HepG2 (cell line): ENCODE measurements at regions not wholly inside any gene's neighbourhood (a gene's known extent, or its start where the extent isn't known, plus 50 kb on each side); places are given as distances from the start of the nearest gene placed in this dataset.
A peak's percentile ranks its signal among the peaks of the same experiment; 100 is the strongest.

Experiments used
- AHR ChIP-seq: IDR thresholded peaks from 2 replicates; pipeline ENCODE4 v1.6.1; 2018; ENCODE audit warnings: missing genetic modification reagents, missing compliant biosample characterization
- AKAP8 ChIP-seq: sonication (generic); formaldehyde crosslinking; IDR thresholded peaks from 2 replicates; pipeline ENCODE4 v1.5.1; 2020; ENCODE audit warnings: mild to moderate bottlenecking, missing genetic modification reagents
- FOXK1 ChIP-seq: sonication (generic); formaldehyde crosslinking; IDR thresholded peaks from 2 replicates; pipeline ENCODE4 v1.4.0; 2020; ENCODE audit warnings: low read depth, missing genetic modification reagents, borderline replicate concordance
- GATAD2A ChIP-seq: IDR thresholded peaks from 2 replicates; pipeline ENCODE4 v1.6.1; 2016
- HNRNPL ChIP-seq: fragments of 200-400 bp; formaldehyde crosslinking; IDR thresholded peaks from 2 replicates; pipeline ENCODE4 v1.6.1; 2017; ENCODE audit warnings: mild to moderate bottlenecking, low read depth, low read length
- KDM5B ChIP-seq: sonication (generic); formaldehyde crosslinking; IDR thresholded peaks from 2 replicates; pipeline ENCODE4 v1.4.0; 2020; ENCODE audit warnings: missing genetic modification reagents, mild to moderate bottlenecking, borderline replicate concordance
- MLLT10 ChIP-seq: sonication (generic); formaldehyde crosslinking; IDR thresholded peaks from 2 replicates; pipeline ENCODE4 v1.4.0; 2020; ENCODE audit warnings: missing genetic modification reagents
- SUZ12 ChIP-seq: fragments of 150-350 bp; IDR thresholded peaks from 2 replicates; pipeline ENCODE4 v1.6.1; 2014; ENCODE audit warnings: low read depth, low read length
- TCF12 ChIP-seq, 2 experiments: fragments of 450-650 bp in 1 of 2; sonication (generic) in 1 of 2; formaldehyde crosslinking in 1 of 2; IDR thresholded peaks; 2 replicates each; pipeline versions ENCODE4 v1.6.1 to v1.8.0; 2017 to 2022; ENCODE audit warnings: antibody characterized with exemption in 1 of 2, mild to moderate bottlenecking in 1 of 2, missing genetic modification reagents in 1 of 2, moderate library complexity in 1 of 2
- ZNF598 ChIP-seq: sonication (generic); formaldehyde crosslinking; IDR thresholded peaks from 2 replicates; pipeline ENCODE4 v1.5.1; 2020; ENCODE audit warnings: mild to moderate bottlenecking, missing genetic modification reagents, borderline replicate concordance
- ZNF615 ChIP-seq: sonication (generic); formaldehyde crosslinking; IDR thresholded peaks from 2 replicates; pipeline ENCODE4 v1.5.0; 2020; ENCODE audit warnings: mild to moderate bottlenecking, missing genetic modification reagents, borderline replicate concordance
- TF ChIP-seq, protein P1 (sequence below): sonication (generic); formaldehyde crosslinking; IDR thresholded peaks from 2 replicates; pipeline ENCODE4 v1.5.0; 2020; ENCODE audit warnings: missing genetic modification reagents
- TF ChIP-seq, protein P2 (sequence below): sonication (generic); formaldehyde crosslinking; IDR thresholded peaks from 2 replicates; pipeline ENCODE4 v1.4.0; 2020; ENCODE audit warnings: missing genetic modification reagents
- TF ChIP-seq, protein P3 (sequence below): sonication (generic); formaldehyde crosslinking; IDR thresholded peaks from 2 replicates; pipeline ENCODE4 v1.8.0; 2022; ENCODE audit warnings: mild to moderate bottlenecking, missing genetic modification reagents; ENCODE audit not compliant: insufficient replicate concordance
- TF ChIP-seq, protein P4 (sequence below): sonication (generic); formaldehyde crosslinking; IDR thresholded peaks from 2 replicates; pipeline ENCODE4; 2020; ENCODE audit warnings: missing genetic modification reagents, mild to moderate bottlenecking, borderline replicate concordance
- TF ChIP-seq, protein P5 (sequence below): sonication (generic); formaldehyde crosslinking; IDR thresholded peaks from 2 replicates; pipeline ENCODE4 v1.8.0; 2022; ENCODE audit warnings: mild to moderate bottlenecking, missing genetic modification reagents, borderline replicate concordance

DNA sequence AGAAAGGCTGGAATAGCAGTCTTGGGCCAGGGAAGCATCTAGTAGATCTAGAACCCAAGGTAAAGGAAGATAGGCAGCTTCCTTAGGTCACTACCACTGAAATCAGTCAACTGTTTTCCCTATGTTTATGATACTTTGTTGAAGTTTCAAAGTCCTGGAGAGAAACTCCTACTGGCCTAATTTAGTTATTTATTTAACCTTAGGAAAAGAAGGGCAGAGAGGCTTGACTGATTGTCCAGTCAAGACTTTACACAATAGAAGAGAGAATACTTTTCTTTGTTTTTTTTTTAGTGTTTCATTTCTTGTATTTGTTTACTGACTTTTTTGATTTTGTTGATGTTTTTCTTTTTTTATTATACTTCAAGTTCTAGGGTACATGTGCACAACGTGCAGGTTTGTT, 138.9 kb upstream of the PHYHIPL start (continued):
- TF ChIP-seq HNRNPL = no peak
- TF ChIP-seq, protein P1, sequence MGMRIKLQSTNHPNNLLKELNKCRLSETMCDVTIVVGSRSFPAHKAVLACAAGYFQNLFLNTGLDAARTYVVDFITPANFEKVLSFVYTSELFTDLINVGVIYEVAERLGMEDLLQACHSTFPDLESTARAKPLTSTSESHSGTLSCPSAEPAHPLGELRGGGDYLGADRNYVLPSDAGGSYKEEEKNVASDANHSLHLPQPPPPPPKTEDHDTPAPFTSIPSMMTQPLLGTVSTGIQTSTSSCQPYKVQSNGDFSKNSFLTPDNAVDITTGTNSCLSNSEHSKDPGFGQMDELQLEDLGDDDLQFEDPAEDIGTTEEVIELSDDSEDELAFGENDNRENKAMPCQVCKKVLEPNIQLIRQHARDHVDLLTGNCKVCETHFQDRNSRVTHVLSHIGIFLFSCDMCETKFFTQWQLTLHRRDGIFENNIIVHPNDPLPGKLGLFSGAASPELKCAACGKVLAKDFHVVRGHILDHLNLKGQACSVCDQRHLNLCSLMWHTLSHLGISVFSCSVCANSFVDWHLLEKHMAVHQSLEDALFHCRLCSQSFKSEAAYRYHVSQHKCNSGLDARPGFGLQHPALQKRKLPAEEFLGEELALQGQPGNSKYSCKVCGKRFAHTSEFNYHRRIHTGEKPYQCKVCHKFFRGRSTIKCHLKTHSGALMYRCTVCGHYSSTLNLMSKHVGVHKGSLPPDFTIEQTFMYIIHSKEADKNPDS = no peak
- TF ChIP-seq, protein P2, sequence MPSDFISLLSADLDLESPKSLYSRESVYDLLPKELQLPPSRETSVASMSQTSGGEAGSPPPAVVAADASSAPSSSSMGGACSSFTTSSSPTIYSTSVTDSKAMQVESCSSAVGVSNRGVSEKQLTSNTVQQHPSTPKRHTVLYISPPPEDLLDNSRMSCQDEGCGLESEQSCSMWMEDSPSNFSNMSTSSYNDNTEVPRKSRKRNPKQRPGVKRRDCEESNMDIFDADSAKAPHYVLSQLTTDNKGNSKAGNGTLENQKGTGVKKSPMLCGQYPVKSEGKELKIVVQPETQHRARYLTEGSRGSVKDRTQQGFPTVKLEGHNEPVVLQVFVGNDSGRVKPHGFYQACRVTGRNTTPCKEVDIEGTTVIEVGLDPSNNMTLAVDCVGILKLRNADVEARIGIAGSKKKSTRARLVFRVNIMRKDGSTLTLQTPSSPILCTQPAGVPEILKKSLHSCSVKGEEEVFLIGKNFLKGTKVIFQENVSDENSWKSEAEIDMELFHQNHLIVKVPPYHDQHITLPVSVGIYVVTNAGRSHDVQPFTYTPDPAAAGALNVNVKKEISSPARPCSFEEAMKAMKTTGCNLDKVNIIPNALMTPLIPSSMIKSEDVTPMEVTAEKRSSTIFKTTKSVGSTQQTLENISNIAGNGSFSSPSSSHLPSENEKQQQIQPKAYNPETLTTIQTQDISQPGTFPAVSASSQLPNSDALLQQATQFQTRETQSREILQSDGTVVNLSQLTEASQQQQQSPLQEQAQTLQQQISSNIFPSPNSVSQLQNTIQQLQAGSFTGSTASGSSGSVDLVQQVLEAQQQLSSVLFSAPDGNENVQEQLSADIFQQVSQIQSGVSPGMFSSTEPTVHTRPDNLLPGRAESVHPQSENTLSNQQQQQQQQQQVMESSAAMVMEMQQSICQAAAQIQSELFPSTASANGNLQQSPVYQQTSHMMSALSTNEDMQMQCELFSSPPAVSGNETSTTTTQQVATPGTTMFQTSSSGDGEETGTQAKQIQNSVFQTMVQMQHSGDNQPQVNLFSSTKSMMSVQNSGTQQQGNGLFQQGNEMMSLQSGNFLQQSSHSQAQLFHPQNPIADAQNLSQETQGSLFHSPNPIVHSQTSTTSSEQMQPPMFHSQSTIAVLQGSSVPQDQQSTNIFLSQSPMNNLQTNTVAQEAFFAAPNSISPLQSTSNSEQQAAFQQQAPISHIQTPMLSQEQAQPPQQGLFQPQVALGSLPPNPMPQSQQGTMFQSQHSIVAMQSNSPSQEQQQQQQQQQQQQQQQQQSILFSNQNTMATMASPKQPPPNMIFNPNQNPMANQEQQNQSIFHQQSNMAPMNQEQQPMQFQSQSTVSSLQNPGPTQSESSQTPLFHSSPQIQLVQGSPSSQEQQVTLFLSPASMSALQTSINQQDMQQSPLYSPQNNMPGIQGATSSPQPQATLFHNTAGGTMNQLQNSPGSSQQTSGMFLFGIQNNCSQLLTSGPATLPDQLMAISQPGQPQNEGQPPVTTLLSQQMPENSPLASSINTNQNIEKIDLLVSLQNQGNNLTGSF = no peak
- TF ChIP-seq, protein P3, sequence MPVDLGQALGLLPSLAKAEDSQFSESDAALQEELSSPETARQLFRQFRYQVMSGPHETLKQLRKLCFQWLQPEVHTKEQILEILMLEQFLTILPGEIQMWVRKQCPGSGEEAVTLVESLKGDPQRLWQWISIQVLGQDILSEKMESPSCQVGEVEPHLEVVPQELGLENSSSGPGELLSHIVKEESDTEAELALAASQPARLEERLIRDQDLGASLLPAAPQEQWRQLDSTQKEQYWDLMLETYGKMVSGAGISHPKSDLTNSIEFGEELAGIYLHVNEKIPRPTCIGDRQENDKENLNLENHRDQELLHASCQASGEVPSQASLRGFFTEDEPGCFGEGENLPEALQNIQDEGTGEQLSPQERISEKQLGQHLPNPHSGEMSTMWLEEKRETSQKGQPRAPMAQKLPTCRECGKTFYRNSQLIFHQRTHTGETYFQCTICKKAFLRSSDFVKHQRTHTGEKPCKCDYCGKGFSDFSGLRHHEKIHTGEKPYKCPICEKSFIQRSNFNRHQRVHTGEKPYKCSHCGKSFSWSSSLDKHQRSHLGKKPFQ (CRISPR knock-in tag) = no peak
- TF ChIP-seq KDM5B (CRISPR knock-in tag) = no peak
- no peak for TF ChIP-seq ZNF598
- no peak for TF ChIP-seq TCF12 (IDR thresholded peaks at IDR 0.05)
- TF ChIP-seq TCF12 (CRISPR knock-in tag; IDR thresholded peaks at IDR 0.05) = no peak
- TF ChIP-seq ZNF615 = no peak
- no peak for TF ChIP-seq AHR (CRISPR knock-in tag)
- TF ChIP-seq SUZ12 = no peak
- TF ChIP-seq FOXK1 (CRISPR knock-in tag) = peak; percentile 50; the same call in 1 of the 2 replicates
- TF ChIP-seq GATAD2A (CRISPR knock-in tag) = peak; percentile 81
- TF ChIP-seq, protein P4, sequence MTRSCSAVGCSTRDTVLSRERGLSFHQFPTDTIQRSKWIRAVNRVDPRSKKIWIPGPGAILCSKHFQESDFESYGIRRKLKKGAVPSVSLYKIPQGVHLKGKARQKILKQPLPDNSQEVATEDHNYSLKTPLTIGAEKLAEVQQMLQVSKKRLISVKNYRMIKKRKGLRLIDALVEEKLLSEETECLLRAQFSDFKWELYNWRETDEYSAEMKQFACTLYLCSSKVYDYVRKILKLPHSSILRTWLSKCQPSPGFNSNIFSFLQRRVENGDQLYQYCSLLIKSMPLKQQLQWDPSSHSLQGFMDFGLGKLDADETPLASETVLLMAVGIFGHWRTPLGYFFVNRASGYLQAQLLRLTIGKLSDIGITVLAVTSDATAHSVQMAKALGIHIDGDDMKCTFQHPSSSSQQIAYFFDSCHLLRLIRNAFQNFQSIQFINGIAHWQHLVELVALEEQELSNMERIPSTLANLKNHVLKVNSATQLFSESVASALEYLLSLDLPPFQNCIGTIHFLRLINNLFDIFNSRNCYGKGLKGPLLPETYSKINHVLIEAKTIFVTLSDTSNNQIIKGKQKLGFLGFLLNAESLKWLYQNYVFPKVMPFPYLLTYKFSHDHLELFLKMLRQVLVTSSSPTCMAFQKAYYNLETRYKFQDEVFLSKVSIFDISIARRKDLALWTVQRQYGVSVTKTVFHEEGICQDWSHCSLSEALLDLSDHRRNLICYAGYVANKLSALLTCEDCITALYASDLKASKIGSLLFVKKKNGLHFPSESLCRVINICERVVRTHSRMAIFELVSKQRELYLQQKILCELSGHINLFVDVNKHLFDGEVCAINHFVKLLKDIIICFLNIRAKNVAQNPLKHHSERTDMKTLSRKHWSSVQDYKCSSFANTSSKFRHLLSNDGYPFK (CRISPR knock-in tag) = no peak
- TF ChIP-seq AKAP8 (CRISPR knock-in tag) = no peak
- TF ChIP-seq, protein P5, sequence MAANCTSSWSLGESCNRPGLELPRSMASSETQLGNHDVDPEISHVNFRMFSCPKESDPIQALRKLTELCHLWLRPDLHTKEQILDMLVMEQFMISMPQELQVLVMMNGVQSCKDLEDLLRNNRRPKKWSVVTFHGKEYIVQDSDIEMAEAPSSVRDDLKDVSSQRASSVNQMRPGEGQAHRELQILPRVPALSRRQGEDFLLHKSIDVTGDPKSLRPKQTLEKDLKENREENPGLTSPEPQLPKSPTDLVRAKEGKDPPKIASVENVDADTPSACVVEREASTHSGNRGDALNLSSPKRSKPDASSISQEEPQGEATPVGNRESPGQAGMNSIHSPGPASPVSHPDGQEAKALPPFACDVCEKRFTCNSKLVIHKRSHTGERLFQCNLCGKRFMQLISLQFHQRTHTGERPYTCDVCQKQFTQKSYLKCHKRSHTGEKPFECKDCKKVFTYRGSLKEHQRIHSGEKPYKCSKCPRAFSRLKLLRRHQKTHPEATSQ (CRISPR knock-in tag) = no peak
- TF ChIP-seq MLLT10 (CRISPR knock-in tag) = no peak
